Keratinocyte (primary cell): ENCODE measurements at regions not wholly inside any gene's neighbourhood (a gene's known extent, or its start where the extent isn't known, plus 50 kb on each side); places are given as distances from the start of the nearest gene placed in this dataset.

ENCODE experiments used
- EZH2 ChIP-seq: IDR thresholded peaks from one replicate; pipeline ENCODE4 v1.6.1; 2012; ENCODE audit warnings: inconsistent platforms, mild to moderate bottlenecking, low read length, moderate library complexity
- TF ChIP-seq, protein P1 (sequence below), 3 experiments: IDR thresholded peaks in 1 of 3; conservative IDR thresholded peaks in 1 of 3; optimal IDR thresholded peaks in 1 of 3; 2 replicates in 2 of 3; 3 replicates in 1 of 3; pipeline versions ENCODE3 to v1.5.1; 2011; ENCODE audit warnings: low read length in 3 of 3, mild to moderate bottlenecking in 3 of 3, moderate library complexity in 2 of 3, control low read depth in 1 of 3, inconsistent platforms in 1 of 3; ENCODE audit not compliant: insufficient read depth in 2 of 3; ENCODE audit errors: extremely low read depth in 1 of 3

DNA sequence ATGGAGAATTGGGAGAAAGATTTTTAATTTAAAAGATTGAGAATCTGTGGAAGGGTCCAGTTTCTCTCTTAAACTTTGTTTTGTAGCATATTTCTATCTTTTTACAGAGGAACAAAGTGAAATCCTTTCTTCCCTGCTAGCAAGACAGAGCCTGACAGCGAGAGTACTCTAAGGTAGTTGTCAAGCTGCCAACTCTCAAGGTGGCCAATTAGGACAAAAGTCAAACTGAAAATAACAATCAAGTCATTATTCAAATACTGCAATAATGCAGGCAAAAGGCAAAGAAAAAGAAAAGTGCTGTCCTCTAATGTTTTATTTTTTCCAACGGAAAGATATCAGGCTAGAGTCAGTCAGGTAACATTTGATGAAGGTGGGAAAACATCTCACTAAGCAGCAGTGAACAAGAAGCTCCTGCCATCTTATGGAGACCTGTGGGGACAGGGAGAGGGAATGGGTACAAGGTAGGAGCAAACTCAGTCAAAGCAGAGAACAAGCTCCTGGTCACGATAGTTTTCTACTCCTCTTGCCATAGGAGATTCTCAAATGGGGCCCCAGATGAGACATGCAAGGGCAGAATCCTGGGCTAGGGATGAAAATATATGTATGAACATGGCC lies 801.9 kb upstream of the SLITRK1 start:
- TF ChIP-seq, protein P1, sequence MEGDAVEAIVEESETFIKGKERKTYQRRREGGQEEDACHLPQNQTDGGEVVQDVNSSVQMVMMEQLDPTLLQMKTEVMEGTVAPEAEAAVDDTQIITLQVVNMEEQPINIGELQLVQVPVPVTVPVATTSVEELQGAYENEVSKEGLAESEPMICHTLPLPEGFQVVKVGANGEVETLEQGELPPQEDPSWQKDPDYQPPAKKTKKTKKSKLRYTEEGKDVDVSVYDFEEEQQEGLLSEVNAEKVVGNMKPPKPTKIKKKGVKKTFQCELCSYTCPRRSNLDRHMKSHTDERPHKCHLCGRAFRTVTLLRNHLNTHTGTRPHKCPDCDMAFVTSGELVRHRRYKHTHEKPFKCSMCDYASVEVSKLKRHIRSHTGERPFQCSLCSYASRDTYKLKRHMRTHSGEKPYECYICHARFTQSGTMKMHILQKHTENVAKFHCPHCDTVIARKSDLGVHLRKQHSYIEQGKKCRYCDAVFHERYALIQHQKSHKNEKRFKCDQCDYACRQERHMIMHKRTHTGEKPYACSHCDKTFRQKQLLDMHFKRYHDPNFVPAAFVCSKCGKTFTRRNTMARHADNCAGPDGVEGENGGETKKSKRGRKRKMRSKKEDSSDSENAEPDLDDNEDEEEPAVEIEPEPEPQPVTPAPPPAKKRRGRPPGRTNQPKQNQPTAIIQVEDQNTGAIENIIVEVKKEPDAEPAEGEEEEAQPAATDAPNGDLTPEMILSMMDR (optimal IDR thresholded peaks at IDR 0.05 in 1 of 3, IDR thresholded peaks at IDR 0.05 in 1 of 3, conservative IDR thresholded peaks at IDR 0.05 in 1 of 3; ENCODE audit: extremely low read depth in 1 of 3, insufficient read depth in 2 of 3, low read length in 3 of 3), result no peak
- no peak for TF ChIP-seq EZH2
